B cell (primary cell): ENCODE measurements at regions not wholly inside any gene's neighbourhood (a gene's known extent, or its start where the extent isn't known, plus 50 kb on each side); places are given as distances from the start of the nearest gene placed in this dataset.

Experiments used
- ATAC-seq: fragments of 200-7000 bp; cut with Tn5 transposase; one replicate; pipeline ENCODE4 v1.10.0; 2021; ENCODE audit warnings: low read depth, mild to moderate bottlenecking, moderate number of reproducible peaks, moderate library complexity
- CTCF ChIA-PET: fragments of 350-600 bp; sonication (Branson Sonifier 250); formaldehyde crosslinking; loops from one replicate; lab custom pipeline; 2021; ENCODE audit warnings: antibody characterized with exemption, inconsistent platforms; lab: Charles Lee
- POLR2A ChIA-PET: fragments of 350-600 bp; sonication (Branson Sonifier 250); formaldehyde crosslinking; loops from one replicate; lab custom pipeline; 2021; ENCODE audit warnings: antibody characterized with exemption; lab: Charles Lee
- DNase-seq: peaks from one replicate; pipeline ENCODE4 v3.0.0; 2013
- H2AFZ ChIP-seq: 2 replicates; pipeline ENCODE4 v1.6.1; 2012; ENCODE audit warnings: mild to moderate bottlenecking, low read depth, low read length; ENCODE audit not compliant: insufficient read depth, poor library complexity, severe bottlenecking
- H3K27ac ChIP-seq, 2 donors: 1 replicate in 1 of 2; 2 replicates in 1 of 2; pipeline ENCODE4 v1.5.1; 2012 to 2013; ENCODE audit warnings: low read length in 2 of 2, mild to moderate bottlenecking in 2 of 2, moderate library complexity in 1 of 2
- H3K27me3 ChIP-seq, 4 experiments: fragments of 200-600 bp in 1 of 4; sonication (generic) in 1 of 4; replicated peaks in 1 of 4; 1 replicate in 2 of 4; 2 replicates in 2 of 4; pipeline versions ENCODE4 v1.6.1 to v1.7.0; 2013 to 2016; ENCODE audit warnings: low read length in 3 of 4, mild to moderate bottlenecking in 2 of 4, mixed read lengths in 1 of 4, moderate library complexity in 1 of 4; ENCODE audit not compliant: insufficient read depth in 4 of 4, control insufficient read depth in 3 of 4; ENCODE audit errors: control extremely low read depth in 1 of 4
- H3K36me3 ChIP-seq, 2 experiments: replicated peaks in 1 of 2; 1 replicate in 1 of 2; 2 replicates in 1 of 2; pipeline versions ENCODE4 v1.6.1 to v1.7.1; 2013; ENCODE audit warnings: low read length in 1 of 2; ENCODE audit not compliant: insufficient read depth in 2 of 2, control insufficient read depth in 1 of 2; ENCODE audit errors: control extremely low read depth in 1 of 2, extremely low read depth in 1 of 2
- H3K4me1 ChIP-seq, 2 donors: fragments of 200-600 bp in 1 of 2; sonication (generic) in 1 of 2; 1 replicate in 1 of 2; 2 replicates in 1 of 2; pipeline versions ENCODE4 v1.5.1 to v1.6.1; 2013 to 2017; ENCODE audit warnings: low read length in 2 of 2; ENCODE audit not compliant: control insufficient read depth in 2 of 2, insufficient read depth in 2 of 2
- H3K4me2 ChIP-seq: replicated peaks from 2 replicates; pipeline ENCODE3; 2012; ENCODE audit warnings: mild to moderate bottlenecking, low read depth, low read length; ENCODE audit not compliant: poor library complexity, severe bottlenecking
- H3K4me3 ChIP-seq, 5 experiments: fragments of 200-600 bp in 1 of 5; sonication (generic) in 1 of 5; 1 replicate in 3 of 5; 2 replicates in 2 of 5; pipeline versions ENCODE4 v1.5.1 to v1.7.0; 2011 to 2016; ENCODE audit warnings: low read length in 4 of 5, mild to moderate bottlenecking in 4 of 5, low read depth in 2 of 5, control low read depth in 1 of 5, moderate library complexity in 1 of 5; ENCODE audit not compliant: insufficient read depth in 1 of 5; ENCODE audit errors: control extremely low read depth in 1 of 5, extremely low read depth in 1 of 5
- H3K79me2 ChIP-seq: fragments of 200-600 bp; sonication (generic); one replicate; pipeline ENCODE4 v1.6.0; 2016; ENCODE audit warnings: low read length; ENCODE audit not compliant: control insufficient read depth, insufficient read depth
- H3K9ac ChIP-seq: fragments of 200-600 bp; sonication (generic); 2 replicates; pipeline ENCODE4 v1.6.1; 2017; ENCODE audit warnings: mild to moderate bottlenecking, low read length, moderate library complexity
- H3K9me3 ChIP-seq, 3 donors: one replicate each; pipeline versions ENCODE4 v1.6.1 to v1.7.1; 2013; ENCODE audit warnings: low read length in 2 of 3; ENCODE audit not compliant: control insufficient read depth in 2 of 3, insufficient read depth in 1 of 3; ENCODE audit errors: control extremely low read depth in 1 of 3
- H4K20me1 ChIP-seq: 2 replicates; pipeline ENCODE4 v1.6.0; 2012; ENCODE audit warnings: mild to moderate bottlenecking, low read length; ENCODE audit not compliant: insufficient read depth, control insufficient read depth, poor library complexity, severe bottlenecking
- H3K27ac Mint-ChIP-seq: one replicate; pipeline ENCODE4 v1.8.0; 2021; ENCODE audit warnings: mixed read lengths
- H3K27me3 Mint-ChIP-seq: one replicate; pipeline ENCODE4 v1.8.0; 2021; ENCODE audit warnings: mixed read lengths
- H3K4me1 Mint-ChIP-seq: one replicate; pipeline ENCODE4 v1.8.0; 2021; ENCODE audit warnings: mixed read lengths
- H3K4me3 Mint-ChIP-seq: one replicate; pipeline ENCODE4 v1.8.0; 2021; ENCODE audit warnings: mixed read lengths
- H3K9me3 Mint-ChIP-seq: one replicate; pipeline ENCODE4 v1.8.0; 2022; ENCODE audit warnings: mixed read lengths; ENCODE audit not compliant: insufficient read depth
- CTCF ChIP-seq: fragments of 200-600 bp; IDR thresholded peaks from one replicate; pipeline ENCODE4 v1.8.0; 2022; ENCODE audit warnings: antibody characterized with exemption, mild to moderate bottlenecking
- EZH2 ChIP-seq: IDR thresholded peaks from 2 replicates; pipeline ENCODE4 v1.6.1; 2012; ENCODE audit warnings: borderline replicate concordance, low read depth, mild to moderate bottlenecking, moderate library complexity, low read length; ENCODE audit not compliant: insufficient read depth, poor library complexity, severe bottlenecking
- WGBS: methylation state at CpG from one replicate; pipeline ENCODE4 v1.1.5; 2013; ENCODE audit warnings: missing lambda C conversion rate; ENCODE audit not compliant: insufficient coverage; 5-methylcytosine and 5-hydroxymethylcytosine counted together
- intact Hi-C: fragments of 100-400 bp; cut with micrococcal nuclease; formaldehyde crosslinking; loops from one replicate; pipeline ENCODE4 v1.10.0; 2022

- Histone ChIP-seq H3K4me3 (no peak overlapping the region), H3K4me2 (no peak overlapping the region), H4K20me1 (no peaks in the 10 kb centered on the region), H3K9me3 (peaks cover 0 to 15% (median 0%) of the 10 kb centered on the region in 3 donors), H3K4me1 (no peaks in the 10 kb centered on the region), H3K9ac (no peak overlapping the region), H3K79me2 (no peaks in the 10 kb centered on the region), H2AFZ (no peak overlapping the region), H3K27me3 (no peaks in the 10 kb centered on the region), H3K36me3 (no peaks in the 10 kb centered on the region), H3K27ac (no peak overlapping the region)
- Mint-ChIP-seq H3K9me3 (peaks cover 4% of the 10 kb centered on the region), H3K4me1 (no peaks in the 10 kb centered on the region), H3K27me3 (no peaks in the 10 kb centered on the region), H3K27ac (no peak overlapping the region), H3K4me3 (no peak overlapping the region)
- intact Hi-C loops: no loop called here
- ChIA-PET CTCF (no interaction called here), POLR2A (no interaction called here)
- TF ChIP-seq EZH2: no peak
- no peak for TF ChIP-seq CTCF
- WGBS: 97% methylated on average over 12 of the region's 14 CpGs
- no peak for ATAC-seq
- DNase-seq: no peak
Observed at GRCh38 chr5:2546938-2547337, 204.5 kb downstream of the IRX2 start.

- CTCF ChIA-PET: no interaction called here
- no peak overlapping the region for H2AFZ ChIP-seq
- Mint-ChIP-seq H3K27me3 (no peaks in the 10 kb centered on the region), H3K9me3 (peaks cover 14% of the 10 kb centered on the region), H3K4me3 (no peak overlapping the region), H3K27ac (no peak overlapping the region), H3K4me1 (no peaks in the 10 kb centered on the region)
- DNase-seq (no peak), ATAC-seq (no peak)
- no peak overlapping the region for H3K4me3 ChIP-seq
- 98% methylated on average over 5 of the region's 5 CpGs for WGBS
- no peak overlapping the region for H3K9ac ChIP-seq
- POLR2A ChIA-PET: no interaction called here
- no peaks in the 10 kb centered on the region for H3K79me2 ChIP-seq
- no peak overlapping the region for H3K27ac ChIP-seq
- TF ChIP-seq EZH2 (no peak), CTCF (no peak)
- H4K20me1 ChIP-seq: no peaks in the 10 kb centered on the region
- H3K4me2 ChIP-seq: no peak overlapping the region
- intact Hi-C loops: no loop called here
- H3K9me3 ChIP-seq: peaks cover 0 to 18% (median 0%) of the 10 kb centered on the region in 3 donors
- H3K4me1 ChIP-seq: no peaks in the 10 kb centered on the region
- no peaks in the 10 kb centered on the region for H3K36me3 ChIP-seq
- H3K27me3 ChIP-seq: no peaks in the 10 kb centered on the region
Observed at GRCh38 chr5:2544003-2544402, 207.5 kb downstream of the IRX2 start.
